Cardiac fibroblast (primary cell): ENCODE measurements at regions not wholly inside any gene's neighbourhood (a gene's known extent, or its start where the extent isn't known, plus 50 kb on each side); places are given as distances from the start of the nearest gene placed in this dataset.

ENCODE experiments used
- DNase-seq, 2 donors: peaks; one replicate each; pipeline versions ENCODE4 v3.0.0 to v3.0.0-alpha.2; 2010; ENCODE audit warnings: low read depth in 2 of 2
- H3K4me3 ChIP-seq, 2 donors: replicated peaks in 1 of 2; 1 replicate in 1 of 2; 2 replicates in 1 of 2; pipeline ENCODE4 v1.5.1; 2011; ENCODE audit warnings: low read depth in 2 of 2, low read length in 2 of 2, mild to moderate bottlenecking in 2 of 2, moderate library complexity in 1 of 2
- TF ChIP-seq, protein P1 (sequence below): IDR thresholded peaks from one replicate; pipeline ENCODE4 v1.5.1; 2011; ENCODE audit warnings: low read depth, mild to moderate bottlenecking, low read length, inconsistent platforms

DNA sequence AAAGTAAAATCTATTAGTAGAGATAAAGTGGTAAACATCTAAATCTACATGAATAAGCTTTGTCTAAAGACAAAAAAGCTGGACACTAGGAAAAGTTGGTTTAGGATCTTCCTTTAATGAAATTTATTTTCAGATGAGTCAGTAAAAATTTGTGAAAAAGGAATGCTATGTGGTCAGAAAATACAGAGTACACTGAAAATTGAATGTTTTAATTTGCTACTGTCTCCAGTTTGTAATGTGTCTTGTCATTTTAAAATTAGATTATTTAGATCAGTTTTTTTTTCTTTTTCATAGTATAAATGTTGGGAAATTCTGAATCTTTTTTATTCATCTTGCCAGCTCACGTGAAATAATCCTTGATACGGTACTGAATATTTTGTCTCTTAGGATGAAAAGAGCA lies 56.9 kb downstream of the SLITRK6 start:
- no peak overlapping the region for H3K4me3 ChIP-seq
- DNase-seq: no peak
- TF ChIP-seq, protein P1, sequence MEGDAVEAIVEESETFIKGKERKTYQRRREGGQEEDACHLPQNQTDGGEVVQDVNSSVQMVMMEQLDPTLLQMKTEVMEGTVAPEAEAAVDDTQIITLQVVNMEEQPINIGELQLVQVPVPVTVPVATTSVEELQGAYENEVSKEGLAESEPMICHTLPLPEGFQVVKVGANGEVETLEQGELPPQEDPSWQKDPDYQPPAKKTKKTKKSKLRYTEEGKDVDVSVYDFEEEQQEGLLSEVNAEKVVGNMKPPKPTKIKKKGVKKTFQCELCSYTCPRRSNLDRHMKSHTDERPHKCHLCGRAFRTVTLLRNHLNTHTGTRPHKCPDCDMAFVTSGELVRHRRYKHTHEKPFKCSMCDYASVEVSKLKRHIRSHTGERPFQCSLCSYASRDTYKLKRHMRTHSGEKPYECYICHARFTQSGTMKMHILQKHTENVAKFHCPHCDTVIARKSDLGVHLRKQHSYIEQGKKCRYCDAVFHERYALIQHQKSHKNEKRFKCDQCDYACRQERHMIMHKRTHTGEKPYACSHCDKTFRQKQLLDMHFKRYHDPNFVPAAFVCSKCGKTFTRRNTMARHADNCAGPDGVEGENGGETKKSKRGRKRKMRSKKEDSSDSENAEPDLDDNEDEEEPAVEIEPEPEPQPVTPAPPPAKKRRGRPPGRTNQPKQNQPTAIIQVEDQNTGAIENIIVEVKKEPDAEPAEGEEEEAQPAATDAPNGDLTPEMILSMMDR: no peak

DNA sequence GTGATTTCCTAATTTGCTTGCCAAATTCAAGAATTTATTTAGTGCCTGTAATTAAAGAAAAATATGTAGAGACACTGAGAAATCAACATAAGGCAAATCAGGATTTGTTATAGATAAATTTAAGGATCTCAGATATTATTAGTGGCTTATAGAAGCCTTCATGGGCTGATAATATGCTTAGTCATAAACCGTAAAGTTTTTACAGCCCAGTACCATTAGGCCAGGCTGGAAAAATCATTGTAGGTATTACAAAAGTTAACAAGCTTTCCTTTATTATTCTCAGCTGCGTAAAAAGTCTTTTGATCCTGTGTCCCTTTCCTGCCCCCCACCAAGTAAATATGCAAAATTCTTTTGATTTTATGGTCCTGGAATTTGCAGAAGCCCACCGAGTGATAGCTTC lies 58.2 kb downstream of the SLITRK6 start:
- DNase-seq: no peak
- TF ChIP-seq, protein P1: no peak
- H3K4me3 ChIP-seq: no peak overlapping the region

DNA sequence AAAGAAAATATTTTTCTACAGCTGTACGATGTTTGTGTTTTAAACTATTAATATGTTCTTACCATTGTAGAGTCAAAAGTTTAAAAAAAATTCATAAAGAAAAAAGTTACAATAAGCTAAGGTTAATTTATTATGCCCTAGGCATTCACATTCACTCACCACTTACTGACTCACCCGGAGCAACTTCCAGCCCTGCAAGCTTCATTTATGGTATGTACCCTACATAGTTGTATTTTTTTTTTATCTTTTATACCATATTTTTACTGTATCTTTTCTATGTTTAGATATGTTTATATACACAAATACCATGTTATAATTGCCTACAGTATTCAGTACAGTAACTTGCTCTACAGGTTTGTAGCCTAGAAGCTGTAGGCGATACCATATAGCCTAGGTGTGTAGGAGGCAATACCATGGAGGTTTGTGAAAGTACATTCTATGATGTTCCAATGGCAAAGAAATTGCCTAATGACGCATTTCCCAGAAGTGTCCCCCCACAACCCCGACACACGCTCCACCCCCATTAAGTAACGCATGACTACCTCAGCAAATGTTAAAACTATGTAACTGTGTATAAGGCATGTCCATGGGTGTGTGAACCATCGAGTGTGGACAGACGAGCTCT lies 60.4 kb downstream of the SLITRK6 start:
- no peak overlapping the region for H3K4me3 ChIP-seq
- TF ChIP-seq, protein P1: no peak
- no peak for DNase-seq

DNA sequence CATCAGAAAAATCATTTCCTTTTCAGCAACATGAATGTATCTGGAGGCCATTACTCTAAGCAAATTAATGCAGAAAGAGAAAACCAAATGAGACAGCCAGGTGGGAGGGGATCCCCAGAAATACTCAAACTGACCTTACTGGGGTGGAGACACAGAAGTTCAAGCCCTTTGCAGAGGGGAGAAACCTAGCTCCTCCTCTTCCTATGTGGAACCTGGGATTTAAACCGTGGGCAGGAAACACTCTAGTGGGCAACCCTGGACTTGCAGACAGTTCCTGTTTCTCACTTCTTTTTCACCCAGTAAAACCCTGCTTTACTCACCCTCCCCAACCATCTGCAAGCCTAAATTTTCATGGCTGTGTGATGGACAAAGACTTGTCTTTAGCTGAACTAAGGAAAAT lies 61.3 kb downstream of the SLITRK6 start:
- no peak for DNase-seq
- no peak overlapping the region for H3K4me3 ChIP-seq
- TF ChIP-seq, protein P1: no peak

DNA sequence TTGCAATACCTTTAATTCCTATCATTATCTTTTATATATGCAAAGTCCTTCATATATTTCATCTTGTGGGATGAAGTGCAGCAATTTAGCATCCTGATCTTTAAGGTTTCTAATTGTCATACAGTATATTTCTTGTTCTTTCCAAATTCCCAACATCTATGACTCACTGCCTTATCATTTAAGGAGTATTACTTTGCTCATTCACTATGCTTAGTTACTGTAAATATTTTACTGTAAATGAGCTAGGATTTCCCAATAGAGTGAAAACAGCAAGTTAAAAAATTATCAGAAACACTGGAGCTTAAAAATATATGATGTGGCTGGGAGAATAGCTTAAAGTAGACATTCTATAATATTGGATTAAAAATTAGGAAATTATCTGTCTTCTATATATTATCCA lies 69.9 kb downstream of the SLITRK6 start:
- DNase-seq: peak; percentile 3 to 4
- TF ChIP-seq, protein P1: no peak
- H3K4me3 ChIP-seq: no peak overlapping the region

DNA sequence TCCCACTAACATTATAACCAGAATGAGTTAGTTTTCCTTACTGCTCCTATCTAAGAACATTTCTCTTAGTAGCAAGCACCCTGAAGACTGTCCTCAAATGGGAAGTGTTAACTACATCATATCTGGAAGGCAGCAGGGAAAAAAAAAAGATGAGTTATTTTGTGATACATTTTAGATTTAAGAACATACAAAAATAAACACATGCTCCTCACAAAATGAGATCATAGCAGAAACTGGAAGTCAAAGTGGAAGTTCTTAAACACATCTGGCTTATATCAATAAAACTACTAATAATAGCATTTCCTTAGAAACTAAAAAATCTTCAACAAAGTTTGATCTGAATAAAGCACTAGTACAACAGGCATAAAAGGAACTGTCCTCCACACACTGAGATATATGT lies 70.4 kb downstream of the SLITRK6 start:
- TF ChIP-seq, protein P1: no peak
- DNase-seq: no peak
- H3K4me3 ChIP-seq: no peak overlapping the region

DNA sequence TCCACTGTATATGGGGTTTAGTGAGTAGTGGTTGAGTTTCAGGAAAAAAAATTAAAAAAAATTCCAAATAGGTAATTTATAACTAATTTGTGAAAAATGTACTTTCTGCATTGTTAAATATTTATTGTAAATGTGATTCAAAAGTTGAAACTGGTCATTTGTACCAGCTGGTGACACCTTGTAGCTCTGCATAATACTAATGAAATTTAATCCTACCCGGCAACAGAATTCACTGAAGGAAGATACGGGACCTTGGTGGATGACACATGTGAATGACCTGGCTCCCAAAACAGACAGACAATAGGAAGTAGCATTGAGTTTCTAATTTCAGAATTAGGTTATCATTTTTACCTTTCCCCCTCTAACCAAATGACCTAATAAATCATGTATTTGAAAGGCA lies 73.8 kb downstream of the SLITRK6 start:
- DNase-seq: no peak
- TF ChIP-seq, protein P1: no peak
- no peak overlapping the region for H3K4me3 ChIP-seq
